ENCODE measurements at regions not wholly inside any gene's neighbourhood (a gene's known extent, or its start where the extent isn't known, plus 50 kb on each side); places are given as distances from the start of the nearest gene placed in this dataset.

GRCh38 chr3:8186213-8186612, 315.4 kb upstream of the LMCD1 start:
- TF ChIP-seq CTCF (IDR thresholded peaks at IDR 0.05) = no peak
- no peak for TF ChIP-seq POLR2A (IDR thresholded peaks at IDR 0.05)
- TF ChIP-seq POLR2AphosphoS5 (IDR thresholded peaks at IDR 0.05) = no peak
